ENCODE measurements at regions not wholly inside any gene's neighbourhood (a gene's known extent, or its start where the extent isn't known, plus 50 kb on each side); places are given as distances from the start of the nearest gene placed in this dataset.

DNA sequence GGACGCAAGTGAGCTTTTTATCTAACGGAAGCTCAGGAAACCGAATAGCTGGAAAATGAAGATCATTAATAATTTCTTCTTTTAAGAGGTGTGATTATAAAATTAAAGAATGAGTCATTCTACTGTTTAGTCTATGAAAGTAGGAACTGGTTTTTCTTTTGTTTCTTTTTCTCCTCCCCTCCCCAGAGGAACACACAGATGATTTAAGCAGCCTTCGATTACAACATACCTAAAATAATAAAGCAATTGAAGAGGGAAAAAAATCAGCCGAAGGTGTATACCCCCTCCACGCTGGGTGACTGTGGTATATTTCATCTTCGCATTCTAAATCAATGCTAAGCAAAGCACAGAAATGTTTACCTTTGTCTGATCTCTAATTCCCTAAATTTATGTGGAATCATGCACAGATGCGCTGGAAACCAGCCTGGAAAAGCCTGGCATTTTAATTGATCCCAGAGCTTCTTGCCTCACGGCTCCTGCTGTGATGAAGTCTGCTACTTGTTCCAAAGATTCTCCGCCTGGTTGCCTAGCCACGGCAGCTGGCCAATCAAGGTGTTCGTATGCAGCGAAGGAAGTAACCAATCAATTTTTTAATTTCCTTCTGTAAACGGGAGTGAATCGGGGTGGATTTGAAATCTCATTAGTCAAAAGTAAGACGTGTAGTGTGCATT lies 133.9 kb downstream of the FANCF start:
- DNase-seq (ENCODE audit: low read depth) = peak; percentile 48

DNA sequence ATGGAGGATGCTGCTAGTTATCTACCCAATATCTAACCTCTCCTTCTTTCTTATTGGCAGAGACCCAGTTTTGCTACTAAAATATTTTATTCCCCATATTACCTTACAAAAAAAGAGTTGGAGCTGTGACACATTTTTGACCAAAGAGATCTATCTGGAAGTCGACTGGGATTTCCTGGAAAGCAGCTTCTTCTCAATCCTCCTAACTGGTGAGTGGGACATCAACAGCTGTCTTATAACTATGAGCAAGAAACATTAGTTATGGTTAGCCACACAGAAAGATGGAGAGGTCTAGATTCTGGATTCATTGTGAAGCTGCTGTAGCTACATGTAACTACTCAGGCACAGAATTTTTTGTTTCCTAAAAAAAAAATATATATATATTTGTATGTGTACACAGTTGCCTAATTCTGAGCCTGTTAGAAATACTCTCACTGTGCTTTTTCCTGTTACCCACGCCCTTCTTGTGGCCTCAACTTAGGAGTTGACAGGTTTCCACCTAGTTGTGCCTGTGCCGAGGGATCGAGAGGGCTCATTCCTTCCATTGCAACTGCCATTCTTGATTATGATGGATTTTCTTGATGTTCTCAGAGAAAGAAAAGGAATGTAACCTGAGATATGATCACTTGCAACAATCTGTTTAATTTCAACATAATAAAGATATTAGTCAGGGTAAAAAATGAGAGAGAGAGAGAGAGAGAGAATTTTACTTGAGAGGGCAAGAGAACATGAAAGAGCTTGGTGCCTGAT lies 142.0 kb downstream of the SLC17A6 start:
- DNase-seq (ENCODE audit: low read depth) = no peak

DNA sequence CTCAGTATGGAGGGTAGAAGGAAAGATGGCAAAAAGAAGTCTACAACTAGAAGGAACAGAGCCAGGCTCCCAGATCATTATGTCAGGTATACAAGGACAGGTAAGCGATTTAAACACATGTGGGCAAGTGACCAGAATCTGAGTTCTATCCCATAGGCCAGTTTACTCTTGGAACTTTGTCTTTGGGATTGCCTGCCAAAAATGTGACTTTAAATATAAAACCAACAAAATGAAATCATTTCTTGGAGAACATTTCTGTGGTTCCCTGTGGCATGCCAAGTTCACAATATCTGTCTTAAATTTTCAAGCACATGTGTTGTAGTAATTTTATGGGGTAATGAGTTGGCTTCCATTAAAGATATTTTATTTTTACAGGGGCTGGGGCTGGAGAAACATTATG lies 141.0 kb downstream of the SLC17A6 start:
- no peak for DNase-seq (ENCODE audit: low read depth)

DNA sequence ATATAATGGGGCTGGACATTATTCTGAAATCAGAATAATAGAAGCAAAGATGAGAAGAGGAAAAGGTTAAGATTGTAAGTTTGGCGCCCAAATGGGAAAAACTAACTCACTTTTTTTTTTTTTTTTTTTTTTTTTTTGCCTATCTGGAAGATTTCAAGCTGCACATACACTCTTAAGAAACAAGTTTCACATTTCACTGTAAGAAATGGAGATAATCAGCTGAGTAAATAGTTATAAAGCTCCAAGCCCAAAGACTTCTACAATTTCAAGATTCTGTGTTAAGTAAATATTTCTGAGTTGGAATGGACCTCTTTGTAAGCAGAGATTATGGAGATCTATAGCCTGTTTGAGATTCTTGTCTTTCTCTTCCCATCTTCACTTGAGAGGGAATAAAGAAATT lies 140.0 kb downstream of the SLC17A6 start:
- DNase-seq (ENCODE audit: low read depth) = no peak

DNA sequence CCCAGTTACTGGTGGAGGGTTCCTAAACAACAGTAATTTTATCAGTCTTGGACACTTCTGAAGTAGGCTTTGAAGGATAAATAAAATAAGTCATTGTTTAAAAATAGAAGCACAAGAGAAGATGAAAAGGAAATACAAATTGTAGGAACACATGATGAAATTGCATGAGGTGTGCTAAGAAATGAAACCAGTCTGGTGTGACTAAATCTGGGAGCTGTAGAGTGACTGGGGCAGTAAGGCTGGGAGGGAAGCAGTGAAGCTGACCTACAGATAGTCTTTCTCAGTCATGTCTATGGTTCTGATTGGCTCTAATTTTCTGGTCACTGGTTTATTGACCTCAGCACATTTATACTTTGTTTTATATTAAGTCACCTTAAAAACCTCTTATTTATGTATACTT lies 139.1 kb downstream of the SLC17A6 start:
- DNase-seq (ENCODE audit: low read depth) = no peak

DNA sequence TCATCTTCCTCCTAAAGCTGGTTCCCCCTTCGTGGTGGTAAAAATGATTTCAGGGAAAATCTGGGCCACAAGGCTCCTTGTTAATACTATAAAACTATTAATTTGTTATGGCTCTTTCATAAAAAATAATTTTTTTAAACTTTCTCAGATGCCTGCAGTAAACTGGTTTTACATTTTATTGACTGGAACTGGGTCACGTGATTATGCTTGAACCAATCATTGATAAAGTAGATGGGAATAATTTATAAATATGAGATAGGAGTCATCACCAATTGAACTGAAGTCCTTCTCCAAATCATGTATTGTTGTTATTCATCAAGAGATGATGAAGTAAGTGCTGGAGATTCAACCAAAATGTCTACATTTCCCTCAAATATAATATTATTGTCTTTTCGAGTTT lies 138.4 kb downstream of the SLC17A6 start:
- DNase-seq (ENCODE audit: low read depth) = no peak

DNA sequence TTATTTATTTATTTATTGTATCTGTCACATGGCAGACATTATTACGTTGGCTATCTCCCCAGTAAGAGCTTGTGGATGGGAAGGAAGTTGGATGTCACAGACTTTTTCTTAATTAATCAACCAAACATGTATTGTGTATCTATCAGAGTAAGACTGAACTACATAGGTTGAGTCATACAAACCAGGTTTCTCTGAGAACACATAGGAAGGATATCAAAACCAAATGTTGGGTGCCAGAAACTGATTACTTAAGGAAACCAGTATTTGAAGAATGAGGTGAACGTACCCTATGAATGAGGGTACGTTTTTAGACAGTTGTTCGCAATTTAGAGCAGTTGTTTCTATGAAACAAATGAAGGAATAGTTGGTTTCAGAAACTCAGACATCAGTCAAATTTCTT lies 136.4 kb downstream of the SLC17A6 start:
- DNase-seq (ENCODE audit: low read depth) = no peak

DNA sequence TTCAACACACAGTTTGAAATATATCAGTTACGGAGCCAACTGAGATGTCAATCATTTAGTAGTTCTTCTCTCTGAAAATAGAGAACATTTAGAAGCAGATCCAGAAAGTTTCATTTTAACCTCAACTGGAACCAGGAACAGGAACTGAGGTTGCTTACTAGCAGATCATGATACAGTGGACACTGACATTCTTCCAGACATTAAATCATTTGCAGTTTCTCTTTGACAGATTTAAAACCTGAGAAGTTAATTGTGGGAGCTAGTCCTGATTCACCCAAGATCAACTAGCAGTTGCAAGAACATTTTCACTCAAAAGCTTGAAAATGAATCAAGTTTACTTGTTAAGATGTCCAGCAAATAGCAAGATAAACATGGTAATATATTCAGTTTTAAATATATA lies 135.4 kb downstream of the SLC17A6 start:
- DNase-seq (ENCODE audit: low read depth) = no peak

DNA sequence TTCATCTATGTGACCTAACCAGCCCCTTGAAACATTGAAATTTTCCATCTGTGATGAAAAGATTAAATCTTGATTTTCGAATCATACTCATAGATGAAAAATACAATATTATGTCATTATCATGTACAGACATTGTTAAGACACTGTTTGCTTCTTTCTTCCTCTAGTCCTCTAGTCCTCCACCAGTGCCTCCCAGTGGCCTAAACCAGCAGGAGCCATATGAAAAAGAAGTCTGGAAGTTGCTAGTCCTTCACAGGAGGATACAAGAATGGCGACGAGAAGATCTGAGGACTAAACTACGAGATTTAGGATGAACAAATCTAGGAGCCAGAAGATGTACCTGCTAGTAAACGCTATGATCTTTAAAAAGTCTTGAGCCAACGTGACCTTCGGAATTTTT lies 134.1 kb downstream of the SLC17A6 start:
- DNase-seq (ENCODE audit: low read depth) = peak; percentile 4

DNA sequence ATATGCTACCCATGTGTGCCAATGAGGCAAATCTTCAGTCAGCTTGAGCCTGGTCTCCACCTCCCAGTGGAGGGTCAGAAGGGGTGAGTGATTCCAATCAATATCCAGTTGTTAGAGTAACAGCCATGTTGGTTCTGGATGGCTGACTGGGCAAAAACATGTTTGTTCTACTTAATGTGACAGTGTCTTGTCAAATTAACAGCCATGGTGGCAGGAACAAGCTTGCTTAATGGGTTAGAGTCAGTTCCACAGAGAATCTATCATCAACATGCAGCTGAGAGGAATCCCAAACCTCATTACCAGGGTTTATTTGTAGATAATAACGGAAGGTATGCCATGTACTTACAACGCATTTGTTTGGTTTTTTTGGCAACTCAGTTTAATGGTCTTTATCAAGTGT lies 133.2 kb downstream of the SLC17A6 start:
- no peak for DNase-seq (ENCODE audit: low read depth)

DNA sequence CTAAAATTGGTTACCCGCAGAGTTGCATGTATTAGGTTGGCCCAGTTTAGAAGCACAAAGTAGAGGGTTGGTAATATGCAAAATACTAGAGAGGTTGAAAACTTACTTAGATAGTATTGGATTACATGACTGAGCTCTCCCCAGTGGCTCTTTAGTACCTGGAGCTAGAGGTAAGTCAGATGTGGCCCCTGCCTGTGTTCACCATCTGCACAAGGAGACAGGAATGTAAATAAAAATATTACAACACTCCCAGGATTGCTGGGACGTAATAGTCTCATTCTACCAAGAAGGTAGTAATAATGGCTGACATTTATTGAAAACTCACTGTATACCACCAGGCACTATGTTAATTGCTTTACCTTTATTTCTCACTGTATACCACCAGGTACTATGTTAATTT lies 129.6 kb downstream of the SLC17A6 start:
- no peak for DNase-seq (ENCODE audit: low read depth)

DNA sequence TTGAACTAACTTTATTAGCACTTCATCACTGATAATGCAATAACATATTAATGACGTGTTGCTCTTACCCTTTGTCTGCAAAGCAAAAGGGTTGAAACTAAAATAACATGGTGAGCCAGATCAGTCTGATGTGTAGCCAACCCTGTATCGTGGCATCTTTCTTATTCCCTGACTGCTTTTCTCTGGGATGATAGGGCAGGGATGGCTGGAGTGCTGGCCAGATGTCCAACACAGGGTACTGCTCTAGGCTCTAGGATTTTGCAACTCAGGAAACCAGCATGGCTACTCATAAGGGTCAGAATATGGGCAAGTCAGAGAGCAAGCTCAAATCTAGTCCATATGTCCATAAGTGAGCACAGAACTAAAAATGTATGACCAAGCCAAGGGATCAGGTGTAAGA lies 129.1 kb downstream of the SLC17A6 start:
- no peak for DNase-seq (ENCODE audit: low read depth)

DNA sequence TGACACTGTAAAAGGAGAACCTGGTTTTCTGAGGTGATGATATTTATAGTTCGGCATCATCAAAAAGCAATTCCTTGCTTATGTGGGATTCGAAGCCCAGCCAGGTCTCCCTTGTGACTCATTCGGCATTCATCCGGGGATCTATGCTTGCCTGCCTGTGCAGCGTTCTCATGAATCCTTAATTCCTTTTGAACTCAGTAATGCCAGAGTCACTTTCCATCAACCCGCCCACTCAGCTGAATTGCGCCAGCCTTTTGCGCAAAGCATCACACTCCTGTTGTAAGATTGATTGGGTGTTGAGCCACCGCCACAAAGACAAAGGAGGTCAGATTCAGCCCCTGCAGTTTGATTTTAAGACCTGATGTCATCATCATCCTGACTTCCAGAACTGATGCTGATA lies 128.6 kb downstream of the SLC17A6 start:
- DNase-seq (ENCODE audit: low read depth) = peak; percentile 87

DNA sequence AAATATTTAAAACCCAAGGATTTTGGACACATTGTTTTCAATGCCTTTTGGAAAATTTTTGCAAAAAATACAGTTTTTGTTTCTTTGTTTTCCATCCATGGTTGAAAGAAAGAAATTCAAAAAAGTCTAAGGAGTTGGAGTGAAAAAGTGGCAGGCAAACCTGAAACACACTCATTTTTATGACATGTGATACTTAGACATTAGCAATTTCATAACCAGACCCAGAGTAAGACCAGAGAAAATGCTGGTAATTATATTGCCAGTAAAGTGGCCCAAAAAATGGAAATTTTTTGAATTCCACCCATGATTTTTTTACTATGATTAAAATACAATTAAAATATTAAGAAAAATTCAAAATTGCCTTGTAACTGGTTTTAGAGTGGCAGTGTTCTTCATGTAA lies 128.2 kb downstream of the SLC17A6 start:
- no peak for DNase-seq (ENCODE audit: low read depth)

DNA sequence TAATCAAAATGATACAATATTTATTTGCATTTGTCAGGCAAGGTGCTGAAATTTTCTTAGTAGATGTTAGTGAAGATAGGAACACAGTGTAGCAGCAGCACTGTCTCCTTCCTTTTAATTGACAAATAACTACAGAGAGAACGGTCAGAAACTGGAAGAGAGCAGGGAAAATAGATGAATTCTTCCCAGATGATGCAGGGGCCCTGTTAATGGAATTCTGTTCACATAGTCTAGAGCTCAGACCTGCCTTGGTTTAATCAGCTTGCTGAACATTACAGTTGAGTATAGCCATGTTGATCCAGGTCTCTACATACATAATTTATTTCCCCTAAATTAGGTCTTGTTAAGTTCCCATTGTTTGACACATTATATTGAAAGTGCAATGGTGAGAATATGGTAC lies 127.4 kb downstream of the SLC17A6 start:
- no peak for DNase-seq (ENCODE audit: low read depth)

DNA sequence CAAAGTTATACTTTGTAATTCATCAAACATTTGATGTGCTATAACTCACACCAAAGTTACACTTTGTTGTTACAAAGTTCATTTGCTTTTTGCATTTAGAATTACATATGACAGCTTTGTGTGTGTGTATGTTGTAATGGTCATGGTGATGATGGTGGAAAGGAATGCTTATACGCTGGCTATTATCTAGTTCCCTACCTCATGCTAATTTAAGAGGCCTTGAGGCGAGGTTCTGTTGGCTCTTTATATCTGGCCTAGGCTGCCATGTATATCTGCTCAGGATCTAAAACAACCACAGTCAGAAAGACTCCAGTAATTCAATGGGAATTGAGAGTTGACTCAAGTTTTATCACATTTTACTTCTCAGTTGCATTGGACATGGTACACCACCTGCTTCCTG lies 123.4 kb downstream of the SLC17A6 start:
- peak; percentile 4 for DNase-seq (ENCODE audit: low read depth)

DNA sequence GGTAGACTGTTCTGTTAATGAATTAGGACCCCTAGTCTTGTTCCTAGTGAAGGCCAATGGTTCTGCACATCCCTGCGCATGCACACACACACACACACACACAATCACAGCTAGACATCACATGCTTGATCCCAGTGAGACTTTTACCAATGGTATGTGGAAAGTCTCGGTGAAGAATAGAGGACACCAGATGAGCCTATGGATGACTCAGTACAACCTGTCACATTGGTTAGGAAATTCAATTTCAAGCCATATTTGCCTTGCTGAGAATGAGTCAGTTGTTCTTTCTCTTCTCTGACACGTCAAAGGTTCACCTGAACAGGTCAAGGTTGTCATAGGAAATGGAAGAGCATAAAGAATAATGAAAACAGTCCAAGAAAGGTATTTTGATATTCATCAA lies 122.0 kb downstream of the SLC17A6 start:
- DNase-seq (ENCODE audit: low read depth) = no peak

DNA sequence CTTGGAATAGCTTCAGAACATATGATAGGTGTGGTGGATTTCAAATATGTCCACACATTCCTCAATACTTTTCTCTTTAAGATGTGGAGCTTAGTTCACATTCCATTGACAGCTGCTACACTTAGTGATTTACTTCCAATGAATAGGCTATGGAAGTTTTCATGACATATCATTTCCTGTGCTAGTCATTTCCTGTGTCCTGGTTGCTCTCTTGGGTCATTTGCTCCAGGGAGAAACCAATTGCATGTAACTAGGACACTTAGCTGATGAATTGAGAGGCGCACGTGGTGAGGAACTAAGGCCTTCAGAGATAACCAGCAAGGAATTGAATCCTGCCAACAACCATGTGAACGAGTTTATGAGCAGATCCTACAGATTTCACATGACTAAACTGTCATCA lies 120.9 kb downstream of the SLC17A6 start:
- peak; percentile 42 for DNase-seq (ENCODE audit: low read depth)

DNA sequence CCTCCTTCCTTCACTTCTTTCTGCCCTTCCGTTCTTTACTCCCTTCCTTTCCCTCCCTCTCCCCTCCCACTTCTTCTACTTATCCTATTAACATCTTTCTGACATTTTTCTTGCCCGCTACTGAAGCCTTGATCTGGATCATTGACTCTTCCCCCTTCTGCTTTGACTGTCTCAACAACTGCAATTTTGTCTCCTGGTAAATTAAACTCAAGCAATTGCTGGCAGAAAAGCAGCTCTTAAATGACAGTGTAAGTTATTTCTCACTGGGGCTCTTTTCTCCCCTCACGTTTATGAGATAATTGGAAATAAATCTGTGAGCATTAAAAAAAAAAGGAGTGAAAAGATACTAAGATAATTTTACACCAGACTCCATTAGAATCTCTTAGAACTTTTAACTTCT lies 120.0 kb downstream of the SLC17A6 start:
- DNase-seq (ENCODE audit: low read depth) = no peak

DNA sequence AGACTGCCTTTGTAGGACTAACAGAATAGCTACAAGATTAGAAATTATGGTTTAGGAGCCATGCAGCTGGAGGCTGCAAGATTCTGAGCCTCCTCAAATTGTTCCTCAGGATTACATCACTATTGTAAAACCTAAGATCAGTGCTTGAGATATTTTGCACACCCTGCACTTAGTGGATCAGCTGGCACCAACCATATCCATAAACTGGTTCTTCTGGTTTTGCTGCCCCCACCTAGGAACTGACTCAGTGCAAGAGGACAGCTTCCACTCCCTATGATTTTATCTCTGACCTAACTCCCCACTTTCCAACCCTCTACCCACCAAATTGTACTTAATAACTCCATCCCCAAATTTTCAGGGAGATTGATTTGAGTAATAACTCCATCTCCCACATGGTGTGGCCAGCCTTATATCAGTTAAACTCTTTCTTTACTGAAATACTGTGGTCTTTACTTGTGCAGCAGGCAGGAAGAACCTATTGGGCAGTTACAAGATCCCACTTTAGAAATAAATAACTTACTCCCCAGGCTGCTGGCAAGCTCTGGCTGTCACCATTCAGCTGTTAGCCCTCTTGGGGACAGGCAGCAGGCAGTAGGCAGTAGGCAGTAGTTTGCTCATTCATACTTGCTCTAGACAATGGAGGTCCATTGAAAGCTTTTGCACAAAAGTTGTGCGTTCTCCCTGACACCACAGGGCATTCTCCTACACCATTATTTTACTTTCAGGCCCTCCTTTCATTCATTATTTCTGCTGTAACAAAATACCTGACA lies 119.0 kb downstream of the SLC17A6 start:
- DNase-seq (ENCODE audit: low read depth) = no peak

DNA sequence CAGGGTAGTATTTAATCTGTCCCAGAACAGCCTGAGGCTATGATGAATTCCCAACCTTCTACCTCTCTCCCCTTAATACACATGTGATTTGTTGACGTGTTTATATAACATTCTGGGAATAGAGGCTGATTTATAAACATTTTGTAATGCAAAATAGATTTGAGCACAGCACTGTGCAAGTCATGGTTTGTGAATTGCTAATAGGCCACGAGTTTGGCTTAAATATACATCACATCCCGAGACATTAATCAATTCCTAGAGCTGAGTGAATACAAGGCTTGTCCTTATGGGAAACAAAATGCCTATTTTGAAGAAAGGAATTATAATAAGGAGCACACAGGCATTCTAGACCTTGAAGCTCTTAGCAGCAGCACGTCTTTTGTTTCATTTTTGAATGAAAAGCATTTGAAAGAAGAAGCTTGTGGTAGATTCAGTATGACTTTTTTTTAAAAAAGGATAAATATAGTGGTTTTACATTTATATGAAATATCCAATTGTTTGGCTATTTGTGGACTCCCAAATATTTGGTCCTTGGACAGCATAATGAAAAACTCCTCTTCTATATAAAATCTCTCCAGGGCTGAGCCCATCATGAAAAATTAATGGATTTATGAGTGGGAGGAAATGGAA lies 116.4 kb downstream of the SLC17A6 start:
- DNase-seq (ENCODE audit: low read depth) = no peak

DNA sequence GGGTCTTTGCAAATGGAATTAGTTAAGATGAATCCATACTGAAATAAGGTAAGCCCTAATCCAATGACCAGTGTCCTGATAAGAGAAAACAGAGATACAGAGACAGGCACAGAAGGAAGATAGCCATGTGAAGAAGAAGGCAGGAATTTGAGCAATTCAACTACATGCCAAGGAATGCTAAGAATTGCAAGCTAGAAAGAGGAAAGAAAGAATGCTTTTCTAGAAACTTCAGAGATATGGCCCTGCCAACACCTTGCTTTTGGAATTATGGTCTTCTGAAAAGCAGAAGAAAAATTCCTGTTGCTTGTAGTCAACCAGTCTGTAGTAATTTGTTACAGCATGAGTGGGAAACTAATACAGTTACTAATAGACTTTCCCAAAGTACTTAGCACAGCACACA lies 111.3 kb downstream of the SLC17A6 start:
- DNase-seq (ENCODE audit: low read depth) = no peak

DNA sequence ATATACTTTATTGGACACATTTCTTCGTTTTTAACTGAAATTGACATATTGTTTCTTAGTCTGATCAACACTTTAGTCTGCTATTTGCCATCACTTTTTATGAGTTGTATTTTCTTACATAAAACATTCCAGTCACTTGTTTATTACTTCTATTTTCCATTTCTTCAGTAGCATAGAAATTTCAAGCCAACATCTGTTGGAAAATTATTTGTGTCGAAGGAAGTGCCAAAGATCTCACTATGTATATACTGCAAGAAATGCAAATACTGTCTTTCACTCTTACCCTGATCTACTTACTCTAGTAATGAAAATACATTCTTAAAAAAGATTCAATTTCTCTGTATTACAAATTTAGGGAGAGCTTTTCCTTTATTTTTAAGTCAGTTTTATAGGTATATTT lies 105.9 kb downstream of the SLC17A6 start:
- DNase-seq (ENCODE audit: low read depth) = no peak

Measured in Daoy (cell line).